IMR-90 (cell line): ENCODE measurements at regions not wholly inside any gene's neighbourhood (a gene's known extent, or its start where the extent isn't known, plus 50 kb on each side); places are given as distances from the start of the nearest gene placed in this dataset.

Experiments
- ATAC-seq: fragments of 200-7000 bp; cut with Tn5 transposase; 2 replicates; pipeline ENCODE4 v1.9.1; 2020; ENCODE audit warnings: low read depth, mild to moderate bottlenecking, moderate library complexity
- BruUV-seq: library from RNA; stranded (reverse); fragments of 400-500 nt; replicated peaks from 2 replicates; lab custom pipeline; 2021; lab: Mats Ljungman, UMichigan
- CTCF ChIA-PET: fragments of 300-600 bp; formaldehyde crosslinking; extraction: SDS; loops from one replicate; lab custom pipeline; 2021; ENCODE audit warnings: antibody characterized with exemption; lab: Yijun Ruan, JAX
- POLR2A ChIA-PET: fragments of 300-600 bp; sonication (Branson Sonifier 250); formaldehyde crosslinking; loops from one replicate; lab custom pipeline; 2022; ENCODE audit warnings: antibody characterized with exemption; ENCODE audit not compliant: unreplicated experiment; lab: Charles Lee
- DNase-seq: peaks from one replicate; pipeline ENCODE4 v3.0.0; 2013
- H2AFZ ChIP-seq: replicated peaks from 2 replicates; pipeline ENCODE3; 2013; ENCODE audit warnings: low read length, mild to moderate bottlenecking; ENCODE audit not compliant: poor library complexity
- H2AK5ac ChIP-seq: 2 replicates; pipeline ENCODE4 v1.6.1; 2013; ENCODE audit warnings: low read depth, low read length, inconsistent platforms
- H2AK9ac ChIP-seq: replicated peaks from 2 replicates; pipeline ENCODE3; 2013; ENCODE audit warnings: mild to moderate bottlenecking, low read depth, low read length, moderate library complexity; ENCODE audit not compliant: poor library complexity
- H2BK120ac ChIP-seq: 2 replicates; pipeline ENCODE4 v1.6.1; 2013; ENCODE audit warnings: low read depth, low read length, inconsistent platforms
- H2BK15ac ChIP-seq: 3 replicates; pipeline ENCODE4 v1.6.1; 2013; ENCODE audit warnings: low read depth, low read length, inconsistent platforms
- H2BK20ac ChIP-seq: 2 replicates; pipeline ENCODE4 v1.6.1; 2013; ENCODE audit warnings: low read depth, mild to moderate bottlenecking, inconsistent platforms, low read length, moderate library complexity
- H2BK5ac ChIP-seq: 2 replicates; pipeline ENCODE4 v1.6.1; 2013; ENCODE audit warnings: mild to moderate bottlenecking, low read depth, low read length, inconsistent platforms; ENCODE audit not compliant: poor library complexity, severe bottlenecking
- H3K14ac ChIP-seq: replicated peaks from 2 replicates; pipeline ENCODE4 v1.6.1; 2013; ENCODE audit warnings: low read depth, low read length, inconsistent platforms
- H3K18ac ChIP-seq: 2 replicates; pipeline ENCODE4 v1.6.1; 2013; ENCODE audit warnings: low read depth, low read length, control low read depth
- H3K23ac ChIP-seq: 2 replicates; pipeline ENCODE4 v1.6.1; 2013; ENCODE audit warnings: low read depth, low read length, inconsistent platforms
- H3K27ac ChIP-seq: 2 replicates; pipeline ENCODE4 v1.5.1; 2013; ENCODE audit warnings: mild to moderate bottlenecking, control low read depth, low read length; ENCODE audit not compliant: insufficient read depth
- H3K27me3 ChIP-seq: 2 replicates; pipeline ENCODE4 v1.6.1; 2013; ENCODE audit warnings: low read length; ENCODE audit not compliant: control insufficient read depth, insufficient read depth
- H3K36me3 ChIP-seq: 2 replicates; pipeline ENCODE4 v1.6.1; 2013; ENCODE audit warnings: low read length, mixed read lengths; ENCODE audit not compliant: control insufficient read depth, insufficient read depth
- H3K4ac ChIP-seq: 2 replicates; pipeline ENCODE4 v1.6.1; 2013; ENCODE audit warnings: low read depth, low read length, inconsistent platforms
- H3K4me1 ChIP-seq: 2 replicates; pipeline ENCODE4 v1.6.1; 2013; ENCODE audit warnings: low read length, mixed read lengths; ENCODE audit not compliant: control insufficient read depth, insufficient read depth
- H3K4me2 ChIP-seq: 2 replicates; pipeline ENCODE4 v1.6.1; 2013; ENCODE audit warnings: low read depth, mild to moderate bottlenecking, control low read depth, low read length, moderate library complexity
- H3K4me3 ChIP-seq: 2 replicates; pipeline ENCODE4 v1.5.1; 2013; ENCODE audit warnings: low read depth, mild to moderate bottlenecking, control low read depth, low read length, moderate library complexity; ENCODE audit not compliant: insufficient read depth
- H3K56ac ChIP-seq: 2 replicates; pipeline ENCODE4 v1.6.1; 2013; ENCODE audit warnings: low read length, inconsistent platforms; ENCODE audit not compliant: insufficient read depth; ENCODE audit errors: extremely low read depth
- H3K79me1 ChIP-seq, 2 experiments: 2 replicates each; pipeline ENCODE4 v1.6.1; 2013; ENCODE audit warnings: low read length in 2 of 2, inconsistent platforms in 1 of 2, low read depth in 1 of 2
- H3K9ac ChIP-seq: 2 replicates; pipeline ENCODE4 v1.6.1; 2013; ENCODE audit warnings: low read depth, low read length, control low read depth
- H3K9me1 ChIP-seq: 2 replicates; pipeline ENCODE4 v1.6.1; 2013; ENCODE audit warnings: low read length, inconsistent platforms; ENCODE audit not compliant: insufficient read depth
- H3K9me3 ChIP-seq: 2 replicates; pipeline ENCODE4 v1.6.1; 2013; ENCODE audit warnings: low read length; ENCODE audit not compliant: control insufficient read depth, insufficient read depth
- H4K20me1 ChIP-seq: 2 replicates; pipeline ENCODE4 v1.6.1; 2013; ENCODE audit warnings: low read length, inconsistent platforms; ENCODE audit not compliant: insufficient read depth
- H4K5ac ChIP-seq: 2 replicates; pipeline ENCODE4 v1.6.1; 2013; ENCODE audit warnings: mild to moderate bottlenecking, low read depth, low read length, control low read depth
- H4K8ac ChIP-seq, 2 experiments: 2 replicates each; pipeline ENCODE4 v1.6.1; 2013; ENCODE audit warnings: low read depth in 2 of 2, low read length in 2 of 2, control low read depth in 1 of 2, inconsistent platforms in 1 of 2
- H4K91ac ChIP-seq: 2 replicates; pipeline ENCODE4 v1.6.1; 2013; ENCODE audit warnings: low read depth, low read length, inconsistent platforms; ENCODE audit not compliant: insufficient read depth
- BHLHE40 ChIP-seq: fragments of 150-350 bp; IDR thresholded peaks from 2 replicates; pipeline ENCODE4 v1.6.1; 2016; ENCODE audit warnings: mild to moderate bottlenecking, low read depth, low read length
- CHD1 ChIP-seq: IDR thresholded peaks from 2 replicates; pipeline ENCODE4 v1.6.1; 2012; ENCODE audit warnings: low read depth, low read length, improper control_type of control experiment
- CTCF ChIP-seq: conservative IDR thresholded peaks from 2 replicates; pipeline ENCODE4 v1.5.1; 2012; ENCODE audit warnings: mild to moderate bottlenecking, low read depth, low read length, improper control_type of control experiment
- ELK1 ChIP-seq: fragments of 150-350 bp; IDR thresholded peaks from 2 replicates; pipeline ENCODE4 v1.6.1; 2016; ENCODE audit warnings: low read depth, mild to moderate bottlenecking, low read length, moderate library complexity, borderline replicate concordance
- MAFK ChIP-seq: IDR thresholded peaks from 2 replicates; pipeline ENCODE4 v1.6.1; 2012; ENCODE audit warnings: low read depth, low read length, improper control_type of control experiment
- MAZ ChIP-seq: IDR thresholded peaks from 2 replicates; pipeline ENCODE4 v1.6.1; 2012; ENCODE audit warnings: low read depth, mild to moderate bottlenecking, low read length, improper control_type of control experiment, moderate library complexity, borderline replicate concordance
- RCOR1 ChIP-seq: IDR thresholded peaks from 2 replicates; pipeline ENCODE4 v1.6.1; 2012; ENCODE audit warnings: mild to moderate bottlenecking, low read length, improper control_type of control experiment; ENCODE audit not compliant: insufficient replicate concordance
- WGBS, 2 experiments: methylation state at CpG; one replicate each; pipeline versions ENCODE4 v1.1.5 to v1.1.7; 2013; ENCODE audit warnings: missing lambda C conversion rate in 2 of 2; ENCODE audit not compliant: insufficient read length in 1 of 2; ENCODE audit errors: extremely low coverage in 2 of 2; 5-methylcytosine and 5-hydroxymethylcytosine counted together
- dilution Hi-C: fragments of 300-500 bp; cut with HindIII; formaldehyde crosslinking; loops from one replicate; pipeline ENCODE4 v1.14.3; 2018; ENCODE audit warnings: low sequenced_read_pairs; ENCODE audit not compliant: unreplicated experiment
- in situ Hi-C: fragments of 300-500 bp; cut with MboI; formaldehyde crosslinking; loops from 3 replicates; pipeline ENCODE4 v1.14.3; 2019; ENCODE audit warnings: low sequenced_read_pairs, inconsistent platforms, mixed read lengths
- intact Hi-C: fragments of 100-400 bp; cut with micrococcal nuclease; formaldehyde crosslinking; loops from 2 replicates; pipeline ENCODE4 v1.10.0; 2022

- dilution Hi-C loops, result no loop called here
- no peak overlapping the region for H3K9ac ChIP-seq
- no peak overlapping the region for H4K5ac ChIP-seq
- BruUV-seq, result no TSS peak
- WGBS, 2 experiments, result no CpG with 5 or more reads among the region's 13 CpGs
- H3K27me3 ChIP-seq, result no peaks in the 10 kb centered on the region
- H3K36me3 ChIP-seq, result no peaks in the 10 kb centered on the region
- in situ Hi-C loops, result no loop called here
- ChIA-PET POLR2A (no interaction called here), CTCF (no interaction called here)
- H3K18ac ChIP-seq, result no peak overlapping the region
- no peak overlapping the region for H4K91ac ChIP-seq
- no peak overlapping the region for H2BK5ac ChIP-seq
- no peak overlapping the region for H3K4ac ChIP-seq
- H3K9me3 ChIP-seq, result peaks cover 6% of the 10 kb centered on the region; the same call in 1 of the 2 replicates
- no peak overlapping the region for H3K14ac ChIP-seq
- H2BK20ac ChIP-seq, result no peak overlapping the region
- H2AFZ ChIP-seq, result no peak overlapping the region
- H3K4me3 ChIP-seq, result no peak overlapping the region
- intact Hi-C loops, result no loop called here
- no peak overlapping the region for H3K23ac ChIP-seq
- no peak for DNase-seq
- TF ChIP-seq MAFK (no peak), CTCF (no peak), CHD1 (no peak), ELK1 (no peak), BHLHE40 (no peak), MAZ (no peak), RCOR1 (no peak)
- H3K4me2 ChIP-seq, result no peak overlapping the region
- H3K9me1 ChIP-seq, result no peaks in the 10 kb centered on the region
- no peak overlapping the region for H3K56ac ChIP-seq
- no peak overlapping the region for H3K27ac ChIP-seq
- no peak overlapping the region for H2AK5ac ChIP-seq
- no peaks in the 10 kb centered on the region for H4K20me1 ChIP-seq
- no peaks in the 10 kb centered on the region for H3K79me1 ChIP-seq
- no peak for ATAC-seq
- no peaks in the 10 kb centered on the region for H3K4me1 ChIP-seq
- no peak overlapping the region for H2AK9ac ChIP-seq
- H4K8ac ChIP-seq, result no peak overlapping the region
- H2BK15ac ChIP-seq, result no peak overlapping the region
- no peak overlapping the region for H2BK120ac ChIP-seq
Observed at GRCh38 chr16:9372934-9373890, 281.8 kb downstream of the HAPSTR1 start.
